HUES64 (cell line): ENCODE measurements at regions not wholly inside any gene's neighbourhood (a gene's known extent, or its start where the extent isn't known, plus 50 kb on each side); places are given as distances from the start of the nearest gene placed in this dataset.
"Not testable (repeated sequence)": the region's sequence is repeated elsewhere in the genome, so short reads cannot be mapped to it uniquely, and the experiment has no call there.

Source experiments
- H3K27ac ChIP-seq: 2 replicates; pipeline ENCODE4 v1.7.0; 2013; ENCODE audit warnings: low read depth, low read length, inconsistent platforms
- H3K27me3 ChIP-seq: 2 replicates; pipeline ENCODE4 v1.6.1; 2013; ENCODE audit warnings: mild to moderate bottlenecking, low read length; ENCODE audit not compliant: insufficient read depth
- H3K36me3 ChIP-seq: 2 replicates; pipeline ENCODE4 v1.6.1; 2013; ENCODE audit warnings: mild to moderate bottlenecking, low read length; ENCODE audit not compliant: insufficient read depth
- H3K4me1 ChIP-seq: 2 replicates; pipeline ENCODE4 v1.6.1; 2013; ENCODE audit warnings: mild to moderate bottlenecking, low read length, moderate library complexity; ENCODE audit not compliant: insufficient read depth
- H3K4me3 ChIP-seq: 2 replicates; pipeline ENCODE4 v1.5.1; 2013; ENCODE audit warnings: mild to moderate bottlenecking, low read length, moderate library complexity
- H3K9ac ChIP-seq: 2 replicates; pipeline ENCODE4 v1.6.1; 2013; ENCODE audit warnings: mild to moderate bottlenecking, low read depth, low read length
- H3K9me3 ChIP-seq: 2 replicates; pipeline ENCODE4 v1.6.1; 2013; ENCODE audit warnings: low read depth, low read length; ENCODE audit not compliant: insufficient read depth
- WGBS: fragments of 150-250, 120-280 bp; methylation state at CpG from one replicate; pipeline ENCODE4 v1.1.7; 2013; ENCODE audit warnings: missing lambda C conversion rate; 5-methylcytosine and 5-hydroxymethylcytosine counted together

GRCh38 chr3:144907581-144907980 lies 936.0 kb downstream of the DIPK2A start:
- H3K9ac ChIP-seq, H3K36me3 ChIP-seq, H3K27me3 ChIP-seq, H3K9me3 ChIP-seq, H3K27ac ChIP-seq, H3K4me3 ChIP-seq, H3K4me1 ChIP-seq: not testable (repeated sequence)
- WGBS = 91% methylated on average over 2 of the region's 3 CpGs

DNA sequence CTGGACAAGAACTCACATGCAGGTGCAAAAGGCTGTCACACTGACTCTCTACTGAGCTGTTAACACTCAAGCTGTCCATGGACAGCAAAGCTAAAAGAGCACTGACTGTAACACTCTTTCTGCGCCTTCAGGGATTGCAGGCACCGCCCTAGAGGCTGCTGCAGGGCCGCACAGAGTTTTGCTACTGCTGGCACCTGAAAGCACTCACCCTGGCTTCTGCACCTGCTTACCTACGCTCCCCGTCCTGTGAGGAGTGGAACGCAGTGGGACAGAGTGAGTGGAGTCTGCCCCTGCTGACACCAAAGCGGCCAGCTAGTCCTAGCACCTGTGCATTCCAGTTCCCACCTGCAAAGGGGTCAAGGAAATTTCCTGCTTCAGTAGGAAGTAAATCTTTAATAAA lies 941.3 kb downstream of the DIPK2A start:
- Histone ChIP-seq H3K9me3 (no peaks in the 10 kb centered on the region), H3K9ac (no peak overlapping the region), H3K4me1 (no peaks in the 10 kb centered on the region), H3K4me3 (no peak overlapping the region), H3K27me3 (no peaks in the 10 kb centered on the region), H3K36me3 (no peaks in the 10 kb centered on the region), H3K27ac (no peak overlapping the region)
- 95% methylated on average over 7 of the region's 7 CpGs for WGBS

- H3K36me3 ChIP-seq = no peaks in the 10 kb centered on the region
- 100% methylated on average over 5 of the region's 5 CpGs for WGBS
These were observed 943.6 kb downstream of the DIPK2A start for GRCh38 chr3:144915202-144915601.

DNA sequence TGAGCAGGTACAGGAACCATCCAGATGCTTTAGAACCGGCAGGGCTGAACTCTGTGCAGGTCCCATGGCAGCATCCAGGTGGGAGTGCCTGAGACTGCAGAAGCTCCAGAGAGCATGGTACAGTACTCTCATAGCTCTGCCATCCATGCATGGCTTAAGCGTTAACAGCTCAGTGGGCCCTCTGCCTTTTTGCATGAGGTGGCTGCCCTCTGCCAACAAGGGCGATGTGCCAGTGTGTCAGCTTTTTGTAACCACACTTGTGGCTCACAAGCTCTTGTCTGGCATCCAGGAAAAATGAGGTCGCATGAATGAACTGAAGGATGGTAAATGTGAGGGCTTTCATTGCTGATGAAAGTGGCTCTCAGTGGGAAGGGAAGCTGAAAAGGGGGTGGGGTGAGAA lies 950.1 kb downstream of the DIPK2A start:
- H3K27me3 ChIP-seq = no peaks in the 10 kb centered on the region
- H3K9ac ChIP-seq = no peak overlapping the region
- H3K4me1 ChIP-seq = no peaks in the 10 kb centered on the region
- H3K4me3 ChIP-seq = no peak overlapping the region
- no peaks in the 10 kb centered on the region for H3K9me3 ChIP-seq
- no peaks in the 10 kb centered on the region for H3K36me3 ChIP-seq
- WGBS = 91% methylated on average over 4 of the region's 4 CpGs
- no peak overlapping the region for H3K27ac ChIP-seq

More at GRCh38 chr3:144915202-144915601, 943.6 kb downstream of the DIPK2A start:
- no peak overlapping the region for H3K4me3 ChIP-seq
- H3K4me1 ChIP-seq = no peaks in the 10 kb centered on the region
- H3K27me3 ChIP-seq = no peaks in the 10 kb centered on the region
- no peak overlapping the region for H3K9ac ChIP-seq
- H3K9me3 ChIP-seq = no peaks in the 10 kb centered on the region
- H3K27ac ChIP-seq = no peak overlapping the region

- Histone ChIP-seq H3K27ac (no peak overlapping the region), H3K4me3 (no peak overlapping the region), H3K36me3 (no peaks in the 10 kb centered on the region), H3K27me3 (no peaks in the 10 kb centered on the region), H3K4me1 (no peaks in the 10 kb centered on the region), H3K9me3 (no peaks in the 10 kb centered on the region), H3K9ac (no peak overlapping the region)
- WGBS = 90% methylated on average over 3 of the region's 3 CpGs
These were observed 951.6 kb downstream of the DIPK2A start for GRCh38 chr3:144923046-144923775.

- Histone ChIP-seq H3K27ac (no peak overlapping the region), H3K9ac (no peak overlapping the region), H3K9me3 (0 out of 2 replicates have a peak, but pooled peaks cover 7% of the 10 kb centered on the region), H3K4me1 (no peaks in the 10 kb centered on the region), H3K27me3 (no peaks in the 10 kb centered on the region), H3K4me3 (no peak overlapping the region), H3K36me3 (no peaks in the 10 kb centered on the region)
- 85% methylated on average over 2 of the region's 2 CpGs for WGBS
These were observed 958.8 kb downstream of the DIPK2A start for GRCh38 chr3:144930431-144930830.

GRCh38 chr3:144931590-144931989 lies 960.0 kb downstream of the DIPK2A start:
- Histone ChIP-seq H3K9me3 (0 out of 2 replicates have a peak, but pooled peaks cover 10% of the 10 kb centered on the region), H3K9ac (no peak overlapping the region), H3K4me3 (no peak overlapping the region), H3K27ac (no peak overlapping the region), H3K27me3 (no peaks in the 10 kb centered on the region), H3K4me1 (no peaks in the 10 kb centered on the region), H3K36me3 (no peaks in the 10 kb centered on the region)
- 98% methylated on average over 1 of the region's 1 CpG for WGBS

DNA sequence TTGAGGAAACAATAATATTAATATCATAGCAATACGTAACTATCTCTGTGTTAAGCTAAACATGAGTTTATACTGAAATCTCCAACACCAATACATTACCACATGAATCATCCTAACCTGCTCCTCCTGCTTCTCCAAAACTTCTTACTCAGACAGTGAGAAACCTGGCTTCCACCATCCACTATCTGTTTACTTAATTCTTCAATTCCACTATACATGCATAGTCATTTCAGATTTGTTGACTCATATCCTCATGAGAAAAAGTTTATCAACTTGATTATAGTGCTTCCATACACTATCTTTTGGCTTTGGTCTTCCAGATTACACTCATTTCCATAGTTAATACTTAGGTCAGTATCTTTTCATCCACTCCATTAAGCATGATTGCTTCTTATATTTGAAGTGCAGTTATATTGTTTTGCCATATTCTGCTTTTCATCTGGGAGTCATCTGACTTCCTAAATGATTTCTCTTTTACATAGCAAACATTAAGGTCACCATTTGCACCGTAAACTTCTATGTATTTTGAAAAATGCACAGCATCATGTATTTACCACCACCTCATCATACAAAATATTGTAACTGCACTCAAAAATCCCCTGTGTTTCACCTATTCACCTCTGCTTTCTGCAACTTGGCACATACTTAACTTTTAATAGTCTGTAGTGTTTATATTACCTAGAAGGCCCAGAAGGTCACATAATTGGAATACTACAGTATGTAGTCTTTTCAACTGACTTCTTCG lies 970.6 kb downstream of the DIPK2A start:
- Histone ChIP-seq H3K9me3 (no peaks in the 10 kb centered on the region), H3K36me3 (no peaks in the 10 kb centered on the region), H3K4me1 (no peaks in the 10 kb centered on the region), H3K4me3 (no peak overlapping the region), H3K27ac (no peak overlapping the region), H3K27me3 (no peaks in the 10 kb centered on the region), H3K9ac (no peak overlapping the region)
- 57% methylated on average over 2 of the region's 3 CpGs for WGBS

DNA sequence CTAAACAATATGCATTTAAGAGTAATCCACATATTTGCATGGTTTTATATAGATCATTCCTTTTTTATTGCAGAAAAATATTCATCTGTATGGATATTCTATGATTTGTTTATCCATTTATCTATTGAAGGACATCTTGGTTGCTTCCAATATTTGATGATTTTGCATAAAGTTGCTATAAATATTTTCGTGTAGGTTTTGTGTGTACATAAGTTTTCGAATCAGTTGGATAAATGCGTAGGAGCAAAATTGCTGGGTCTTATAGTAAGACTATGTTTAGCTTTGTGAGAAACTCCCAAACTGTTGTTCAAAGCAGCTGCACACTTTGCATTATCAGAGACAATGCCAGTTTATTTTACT lies 971.2 kb downstream of the DIPK2A start:
- 97% methylated on average over 3 of the region's 3 CpGs for whole genome bisulfite sequencing
- Histone ChIP-seq H3K9ac (no peak overlapping the region), H3K36me3 (no peaks in the 10 kb centered on the region), H3K27me3 (no peaks in the 10 kb centered on the region), H3K27ac (no peak overlapping the region), H3K9me3 (no peaks in the 10 kb centered on the region), H3K4me1 (no peaks in the 10 kb centered on the region), H3K4me3 (no peak overlapping the region)

- Histone ChIP-seq H3K36me3 (no peaks in the 10 kb centered on the region), H3K4me1 (no peaks in the 10 kb centered on the region), H3K9me3 (peaks cover 9% of the 10 kb centered on the region; the same call in 1 of the 2 replicates), H3K27me3 (no peaks in the 10 kb centered on the region), H3K9ac (no peak overlapping the region), H3K27ac (no peak overlapping the region), H3K4me3 (no peak overlapping the region)
- WGBS = 95% methylated on average over 4 of the region's 5 CpGs
These were observed 976.3 kb downstream of the DIPK2A start for GRCh38 chr3:144947895-144948294.

DNA sequence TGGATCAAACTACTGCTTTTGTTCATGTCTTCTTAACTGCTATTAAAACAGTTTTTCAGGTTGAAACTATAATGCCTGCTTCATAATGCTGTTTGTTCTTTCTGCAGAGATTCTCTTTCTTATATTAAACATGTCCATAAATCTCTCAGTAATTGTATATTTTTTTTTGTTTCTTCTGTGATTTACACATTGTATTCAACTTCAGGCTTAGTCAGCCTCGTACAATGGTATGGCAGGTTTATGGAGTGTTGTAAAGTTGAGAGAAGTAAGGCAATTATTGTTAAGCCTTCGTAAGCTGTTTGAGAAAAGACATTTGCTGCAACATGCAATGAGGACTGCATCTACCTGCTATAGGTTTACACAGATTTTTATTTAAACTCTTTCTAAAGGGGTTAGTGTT lies 977.1 kb downstream of the DIPK2A start:
- H3K36me3 ChIP-seq = no peaks in the 10 kb centered on the region
- no peak overlapping the region for H3K4me3 ChIP-seq
- H3K27me3 ChIP-seq = no peaks in the 10 kb centered on the region
- H3K9ac ChIP-seq = no peak overlapping the region
- H3K4me1 ChIP-seq = no peaks in the 10 kb centered on the region
- H3K27ac ChIP-seq = no peak overlapping the region
- peaks cover 9% of the 10 kb centered on the region; the same call in 1 of the 2 replicates for H3K9me3 ChIP-seq
- WGBS = 90% methylated on average over 2 of the region's 2 CpGs
